SU-DHL-6 (cell line): ENCODE measurements at regions not wholly inside any gene's neighbourhood (a gene's known extent, or its start where the extent isn't known, plus 50 kb on each side); places are given as distances from the start of the nearest gene placed in this dataset.

ENCODE experiments used
- CTCF ChIP-seq: fragments of 200-600 bp; sonication (generic); IDR thresholded peaks from one replicate; pipeline ENCODE4 v1.5.1; 2017; ENCODE audit warnings: antibody characterized with exemption, mild to moderate bottlenecking, low read length, moderate library complexity; ENCODE audit not compliant: insufficient read depth, poor library complexity, severe bottlenecking
- EZH2phosphoT487 ChIP-seq: fragments of 200-600 bp; sonication (generic), shearing (Covaris generic); conservative IDR thresholded peaks from 2 replicates; pipeline ENCODE4 v1.6.1; 2018; ENCODE audit warnings: mild to moderate bottlenecking, antibody characterized with exemption, low read length, moderate library complexity, mixed read lengths

GRCh38 chr1:43034778-43035177, 76.1 kb upstream of the SLC2A1 start:
- no peak for TF ChIP-seq EZH2phosphoT487
- TF ChIP-seq CTCF: no peak
